SK-N-SH (cell line): ENCODE measurements at regions not wholly inside any gene's neighbourhood (a gene's known extent, or its start where the extent isn't known, plus 50 kb on each side); places are given as distances from the start of the nearest gene placed in this dataset.

Experiments used
- CTCF ChIP-seq: fragments of 200-600 bp; sonication (generic); IDR thresholded peaks from 2 replicates; pipeline ENCODE4 v1.6.1; 2017; ENCODE audit warnings: antibody characterized with exemption, mild to moderate bottlenecking, moderate library complexity
- GABPA ChIP-seq: IDR thresholded peaks from 2 replicates; pipeline ENCODE4 v1.4.0; 2012; ENCODE audit warnings: low read depth, mild to moderate bottlenecking
- MXI1 ChIP-seq: IDR thresholded peaks from 2 replicates; pipeline ENCODE4 v1.6.1; 2012; ENCODE audit warnings: mild to moderate bottlenecking, low read depth, low read length, improper control_type of control experiment
- PBX3 ChIP-seq: IDR thresholded peaks from 2 replicates; pipeline ENCODE4; 2012
- POLR2AphosphoS5 ChIP-seq: IDR thresholded peaks from 2 replicates; pipeline ENCODE4 v1.6.1; 2012; ENCODE audit warnings: low read depth, low read length
- RAD21 ChIP-seq: IDR thresholded peaks from 2 replicates; pipeline ENCODE4 v1.6.1; 2012; ENCODE audit warnings: mild to moderate bottlenecking, low read length
- SMC3 ChIP-seq: IDR thresholded peaks from 2 replicates; pipeline ENCODE4 v1.6.1; 2012; ENCODE audit warnings: low read depth, low read length, improper control_type of control experiment
- TAF1 ChIP-seq: IDR thresholded peaks from 2 replicates; pipeline ENCODE4 v1.6.1; 2012; ENCODE audit warnings: low read depth, mild to moderate bottlenecking, low read length, moderate library complexity, borderline replicate concordance

- TF ChIP-seq CTCF (no peak), GABPA (no peak), POLR2AphosphoS5 (no peak), RAD21 (no peak), PBX3 (no peak), TAF1 (no peak), MXI1 (no peak), SMC3 (no peak)
Measured at GRCh38 chr2:82959727-82960126, 1499.4 kb downstream of the SUCLG1 start.
